Kidney glomerular epithelial cell (primary cell): ENCODE measurements at regions not wholly inside any gene's neighbourhood (a gene's known extent, or its start where the extent isn't known, plus 50 kb on each side); places are given as distances from the start of the nearest gene placed in this dataset.
A peak's percentile ranks its signal among the peaks of the same experiment; 100 is the strongest.
"Not testable (repeated sequence)": the region's sequence is repeated elsewhere in the genome, so short reads cannot be mapped to it uniquely, and the experiment has no call there.

Source experiments
- DNase-seq: peaks from one replicate; lab custom pipeline; 2025; lab: John Stamatoyannopoulos, UW

GRCh38 chr5:1652873-1653697 lies 129.3 kb upstream of the LPCAT1 start:
- DNase-seq = no peak

- DNase-seq = no peak
These were observed 128.5 kb upstream of the LPCAT1 start for GRCh38 chr5:1651971-1652872.

- no peak for DNase-seq
These were observed 127.5 kb upstream of the LPCAT1 start for GRCh38 chr5:1651250-1651649.

GRCh38 chr5:1649554-1649953 lies 125.8 kb upstream of the LPCAT1 start:
- no peak for DNase-seq

GRCh38 chr5:1648806-1649205 lies 125.0 kb upstream of the LPCAT1 start:
- no peak for DNase-seq

- no peak for DNase-seq
These were observed 123.8 kb upstream of the LPCAT1 start for GRCh38 chr5:1647580-1647979.

GRCh38 chr5:1644810-1645571 lies 121.2 kb upstream of the LPCAT1 start:
- DNase-seq = peak; percentile 41

GRCh38 chr5:1644393-1644809 lies 120.6 kb upstream of the LPCAT1 start:
- not testable (repeated sequence) for DNase-seq

- no peak for DNase-seq
These were observed 120.1 kb upstream of the LPCAT1 start for GRCh38 chr5:1643651-1644392.

- DNase-seq = no peak
These were observed 118.9 kb upstream of the LPCAT1 start for GRCh38 chr5:1642621-1643061.

GRCh38 chr5:1642221-1642620 lies 118.5 kb upstream of the LPCAT1 start:
- no peak for DNase-seq

- DNase-seq = peak; percentile 96
These were observed 117.9 kb upstream of the LPCAT1 start for GRCh38 chr5:1641560-1642166.

- DNase-seq = no peak
These were observed 117.3 kb upstream of the LPCAT1 start for GRCh38 chr5:1641041-1641440.

- DNase-seq = no peak
These were observed 116.7 kb upstream of the LPCAT1 start for GRCh38 chr5:1640421-1640881.

GRCh38 chr5:1639757-1640156 lies 116.0 kb upstream of the LPCAT1 start:
- no peak for DNase-seq

- DNase-seq = no peak
These were observed 115.1 kb upstream of the LPCAT1 start for GRCh38 chr5:1638658-1639400.

GRCh38 chr5:1637639-1638481 lies 114.1 kb upstream of the LPCAT1 start:
- DNase-seq = no peak

- DNase-seq = no peak
These were observed 113.3 kb upstream of the LPCAT1 start for GRCh38 chr5:1636981-1637638.
